ENCODE measurements at regions not wholly inside any gene's neighbourhood (a gene's known extent, or its start where the extent isn't known, plus 50 kb on each side); places are given as distances from the start of the nearest gene placed in this dataset.

DNA sequence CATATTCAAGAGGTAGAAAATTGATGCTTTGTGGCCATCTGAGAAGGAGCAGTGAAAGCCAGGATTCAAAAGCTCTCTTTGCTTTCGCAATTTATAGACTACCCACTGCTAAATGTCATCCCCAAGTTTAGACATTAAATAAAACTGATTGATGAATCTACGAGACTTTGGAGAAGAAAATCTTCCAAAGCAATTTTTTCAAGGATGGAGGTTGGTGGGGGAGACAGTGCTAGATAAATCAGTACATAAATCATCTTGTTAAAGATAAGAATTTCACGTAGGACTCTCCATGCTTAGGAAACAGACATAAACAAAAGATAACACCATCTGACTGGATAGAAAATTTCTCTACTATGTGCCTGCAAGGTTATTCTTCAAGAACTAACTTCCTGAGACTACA is 147.6 kb upstream of the TIAM1 start:
- TF ChIP-seq, protein P1, sequence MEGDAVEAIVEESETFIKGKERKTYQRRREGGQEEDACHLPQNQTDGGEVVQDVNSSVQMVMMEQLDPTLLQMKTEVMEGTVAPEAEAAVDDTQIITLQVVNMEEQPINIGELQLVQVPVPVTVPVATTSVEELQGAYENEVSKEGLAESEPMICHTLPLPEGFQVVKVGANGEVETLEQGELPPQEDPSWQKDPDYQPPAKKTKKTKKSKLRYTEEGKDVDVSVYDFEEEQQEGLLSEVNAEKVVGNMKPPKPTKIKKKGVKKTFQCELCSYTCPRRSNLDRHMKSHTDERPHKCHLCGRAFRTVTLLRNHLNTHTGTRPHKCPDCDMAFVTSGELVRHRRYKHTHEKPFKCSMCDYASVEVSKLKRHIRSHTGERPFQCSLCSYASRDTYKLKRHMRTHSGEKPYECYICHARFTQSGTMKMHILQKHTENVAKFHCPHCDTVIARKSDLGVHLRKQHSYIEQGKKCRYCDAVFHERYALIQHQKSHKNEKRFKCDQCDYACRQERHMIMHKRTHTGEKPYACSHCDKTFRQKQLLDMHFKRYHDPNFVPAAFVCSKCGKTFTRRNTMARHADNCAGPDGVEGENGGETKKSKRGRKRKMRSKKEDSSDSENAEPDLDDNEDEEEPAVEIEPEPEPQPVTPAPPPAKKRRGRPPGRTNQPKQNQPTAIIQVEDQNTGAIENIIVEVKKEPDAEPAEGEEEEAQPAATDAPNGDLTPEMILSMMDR (IDR thresholded peaks at IDR 0.05) = no peak
- TF ChIP-seq POLR2A (IDR thresholded peaks at IDR 0.05) (no peak), POLR2AphosphoS5 (IDR thresholded peaks at IDR 0.05; ENCODE audit: insufficient read depth in 1 of 2, low read depth in 1 of 2) (no peak)
